B cell (primary cell): ENCODE measurements at regions not wholly inside any gene's neighbourhood (a gene's known extent, or its start where the extent isn't known, plus 50 kb on each side); places are given as distances from the start of the nearest gene placed in this dataset.

Experiments
- ATAC-seq: fragments of 200-7000 bp; cut with Tn5 transposase; one replicate; pipeline ENCODE4 v1.10.0; 2021; ENCODE audit warnings: low read depth, mild to moderate bottlenecking, moderate number of reproducible peaks, moderate library complexity
- CTCF ChIA-PET: fragments of 350-600 bp; sonication (Branson Sonifier 250); formaldehyde crosslinking; loops from one replicate; lab custom pipeline; 2021; ENCODE audit warnings: antibody characterized with exemption, inconsistent platforms; lab: Charles Lee
- POLR2A ChIA-PET: fragments of 350-600 bp; sonication (Branson Sonifier 250); formaldehyde crosslinking; loops from one replicate; lab custom pipeline; 2021; ENCODE audit warnings: antibody characterized with exemption; lab: Charles Lee
- DNase-seq: peaks from one replicate; pipeline ENCODE4 v3.0.0; 2013
- H2AFZ ChIP-seq: 2 replicates; pipeline ENCODE4 v1.6.1; 2012; ENCODE audit warnings: mild to moderate bottlenecking, low read depth, low read length; ENCODE audit not compliant: insufficient read depth, poor library complexity, severe bottlenecking
- H3K27ac ChIP-seq, 2 donors: 1 replicate in 1 of 2; 2 replicates in 1 of 2; pipeline ENCODE4 v1.5.1; 2012 to 2013; ENCODE audit warnings: low read length in 2 of 2, mild to moderate bottlenecking in 2 of 2, moderate library complexity in 1 of 2
- H3K27me3 ChIP-seq, 4 experiments: fragments of 200-600 bp in 1 of 4; sonication (generic) in 1 of 4; replicated peaks in 1 of 4; 1 replicate in 2 of 4; 2 replicates in 2 of 4; pipeline versions ENCODE4 v1.6.1 to v1.7.0; 2013 to 2016; ENCODE audit warnings: low read length in 3 of 4, mild to moderate bottlenecking in 2 of 4, mixed read lengths in 1 of 4, moderate library complexity in 1 of 4; ENCODE audit not compliant: insufficient read depth in 4 of 4, control insufficient read depth in 3 of 4; ENCODE audit errors: control extremely low read depth in 1 of 4
- H3K36me3 ChIP-seq, 2 experiments: replicated peaks in 1 of 2; 1 replicate in 1 of 2; 2 replicates in 1 of 2; pipeline versions ENCODE4 v1.6.1 to v1.7.1; 2013; ENCODE audit warnings: low read length in 1 of 2; ENCODE audit not compliant: insufficient read depth in 2 of 2, control insufficient read depth in 1 of 2; ENCODE audit errors: control extremely low read depth in 1 of 2, extremely low read depth in 1 of 2
- H3K4me1 ChIP-seq, 2 donors: fragments of 200-600 bp in 1 of 2; sonication (generic) in 1 of 2; 1 replicate in 1 of 2; 2 replicates in 1 of 2; pipeline versions ENCODE4 v1.5.1 to v1.6.1; 2013 to 2017; ENCODE audit warnings: low read length in 2 of 2; ENCODE audit not compliant: control insufficient read depth in 2 of 2, insufficient read depth in 2 of 2
- H3K4me2 ChIP-seq: replicated peaks from 2 replicates; pipeline ENCODE3; 2012; ENCODE audit warnings: mild to moderate bottlenecking, low read depth, low read length; ENCODE audit not compliant: poor library complexity, severe bottlenecking
- H3K4me3 ChIP-seq, 5 experiments: fragments of 200-600 bp in 1 of 5; sonication (generic) in 1 of 5; 1 replicate in 3 of 5; 2 replicates in 2 of 5; pipeline versions ENCODE4 v1.5.1 to v1.7.0; 2011 to 2016; ENCODE audit warnings: low read length in 4 of 5, mild to moderate bottlenecking in 4 of 5, low read depth in 2 of 5, control low read depth in 1 of 5, moderate library complexity in 1 of 5; ENCODE audit not compliant: insufficient read depth in 1 of 5; ENCODE audit errors: control extremely low read depth in 1 of 5, extremely low read depth in 1 of 5
- H3K79me2 ChIP-seq: fragments of 200-600 bp; sonication (generic); one replicate; pipeline ENCODE4 v1.6.0; 2016; ENCODE audit warnings: low read length; ENCODE audit not compliant: control insufficient read depth, insufficient read depth
- H3K9ac ChIP-seq: fragments of 200-600 bp; sonication (generic); 2 replicates; pipeline ENCODE4 v1.6.1; 2017; ENCODE audit warnings: mild to moderate bottlenecking, low read length, moderate library complexity
- H3K9me3 ChIP-seq, 3 donors: one replicate each; pipeline versions ENCODE4 v1.6.1 to v1.7.1; 2013; ENCODE audit warnings: low read length in 2 of 3; ENCODE audit not compliant: control insufficient read depth in 2 of 3, insufficient read depth in 1 of 3; ENCODE audit errors: control extremely low read depth in 1 of 3
- H4K20me1 ChIP-seq: 2 replicates; pipeline ENCODE4 v1.6.0; 2012; ENCODE audit warnings: mild to moderate bottlenecking, low read length; ENCODE audit not compliant: insufficient read depth, control insufficient read depth, poor library complexity, severe bottlenecking
- H3K27ac Mint-ChIP-seq: one replicate; pipeline ENCODE4 v1.8.0; 2021; ENCODE audit warnings: mixed read lengths
- H3K27me3 Mint-ChIP-seq: one replicate; pipeline ENCODE4 v1.8.0; 2021; ENCODE audit warnings: mixed read lengths
- H3K4me1 Mint-ChIP-seq: one replicate; pipeline ENCODE4 v1.8.0; 2021; ENCODE audit warnings: mixed read lengths
- H3K4me3 Mint-ChIP-seq: one replicate; pipeline ENCODE4 v1.8.0; 2021; ENCODE audit warnings: mixed read lengths
- H3K9me3 Mint-ChIP-seq: one replicate; pipeline ENCODE4 v1.8.0; 2022; ENCODE audit warnings: mixed read lengths; ENCODE audit not compliant: insufficient read depth
- EZH2 ChIP-seq: IDR thresholded peaks from 2 replicates; pipeline ENCODE4 v1.6.1; 2012; ENCODE audit warnings: borderline replicate concordance, low read depth, mild to moderate bottlenecking, moderate library complexity, low read length; ENCODE audit not compliant: insufficient read depth, poor library complexity, severe bottlenecking
- WGBS: methylation state at CpG from one replicate; pipeline ENCODE4 v1.1.5; 2013; ENCODE audit warnings: missing lambda C conversion rate; ENCODE audit not compliant: insufficient coverage; 5-methylcytosine and 5-hydroxymethylcytosine counted together
- intact Hi-C: fragments of 100-400 bp; cut with micrococcal nuclease; formaldehyde crosslinking; loops from one replicate; pipeline ENCODE4 v1.10.0; 2022
- TF ChIP-seq, protein P1 (sequence below): fragments of 200-600 bp; IDR thresholded peaks from one replicate; pipeline ENCODE4 v1.8.0; 2022; ENCODE audit warnings: antibody characterized with exemption, mild to moderate bottlenecking

DNA sequence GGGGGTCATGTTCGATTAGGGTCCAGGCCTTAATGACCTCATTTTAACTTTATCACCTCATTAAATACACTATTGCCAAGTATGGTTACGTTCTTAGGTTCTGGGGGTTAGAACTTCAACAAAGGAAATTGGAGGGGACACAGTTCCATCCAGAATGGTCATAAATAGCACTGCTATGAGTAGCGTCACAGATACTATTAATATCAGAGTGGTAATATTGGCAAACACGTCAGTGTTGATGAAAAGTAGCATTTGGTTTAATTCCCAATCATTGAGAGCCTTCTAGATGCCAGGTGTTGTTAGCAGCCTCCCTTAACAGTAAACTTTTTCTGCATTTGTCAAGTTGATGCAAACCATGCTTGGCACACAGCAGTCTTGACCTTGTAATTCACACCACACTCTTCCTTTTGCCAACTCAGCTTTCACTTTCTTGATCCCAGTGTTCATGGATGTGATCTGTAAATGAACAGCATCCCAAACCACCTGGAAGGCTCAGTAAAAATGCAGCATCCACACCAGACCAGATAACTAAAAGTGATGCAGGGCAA, 912.5 kb upstream of the TENM3 start:
- no peak overlapping the region for H3K27ac Mint-ChIP-seq
- CTCF ChIA-PET: no interaction called here
- Histone ChIP-seq H3K4me2 (no peak overlapping the region), H2AFZ (no peak overlapping the region), H3K4me1 (no peaks in the 10 kb centered on the region), H3K9me3 (no peaks in the 10 kb centered on the region), H4K20me1 (no peaks in the 10 kb centered on the region), H3K27ac (no peak overlapping the region), H3K79me2 (no peaks in the 10 kb centered on the region), H3K36me3 (no peaks in the 10 kb centered on the region), H3K9ac (no peak overlapping the region), H3K4me3 (no peak overlapping the region), H3K27me3 (no peaks in the 10 kb centered on the region)
- peaks cover 6% of the 10 kb centered on the region for H3K9me3 Mint-ChIP-seq
- POLR2A ChIA-PET: no interaction called here
- H3K4me1 Mint-ChIP-seq: no peaks in the 10 kb centered on the region
- TF ChIP-seq, protein P1, sequence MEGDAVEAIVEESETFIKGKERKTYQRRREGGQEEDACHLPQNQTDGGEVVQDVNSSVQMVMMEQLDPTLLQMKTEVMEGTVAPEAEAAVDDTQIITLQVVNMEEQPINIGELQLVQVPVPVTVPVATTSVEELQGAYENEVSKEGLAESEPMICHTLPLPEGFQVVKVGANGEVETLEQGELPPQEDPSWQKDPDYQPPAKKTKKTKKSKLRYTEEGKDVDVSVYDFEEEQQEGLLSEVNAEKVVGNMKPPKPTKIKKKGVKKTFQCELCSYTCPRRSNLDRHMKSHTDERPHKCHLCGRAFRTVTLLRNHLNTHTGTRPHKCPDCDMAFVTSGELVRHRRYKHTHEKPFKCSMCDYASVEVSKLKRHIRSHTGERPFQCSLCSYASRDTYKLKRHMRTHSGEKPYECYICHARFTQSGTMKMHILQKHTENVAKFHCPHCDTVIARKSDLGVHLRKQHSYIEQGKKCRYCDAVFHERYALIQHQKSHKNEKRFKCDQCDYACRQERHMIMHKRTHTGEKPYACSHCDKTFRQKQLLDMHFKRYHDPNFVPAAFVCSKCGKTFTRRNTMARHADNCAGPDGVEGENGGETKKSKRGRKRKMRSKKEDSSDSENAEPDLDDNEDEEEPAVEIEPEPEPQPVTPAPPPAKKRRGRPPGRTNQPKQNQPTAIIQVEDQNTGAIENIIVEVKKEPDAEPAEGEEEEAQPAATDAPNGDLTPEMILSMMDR: no peak
- TF ChIP-seq EZH2: no peak
- H3K27me3 Mint-ChIP-seq: no peaks in the 10 kb centered on the region
- H3K4me3 Mint-ChIP-seq: no peak overlapping the region
- intact Hi-C loops: no loop called here
- ATAC-seq: no peak
- no peak for DNase-seq
- 93% methylated on average over 2 of the region's 4 CpGs for WGBS

DNA sequence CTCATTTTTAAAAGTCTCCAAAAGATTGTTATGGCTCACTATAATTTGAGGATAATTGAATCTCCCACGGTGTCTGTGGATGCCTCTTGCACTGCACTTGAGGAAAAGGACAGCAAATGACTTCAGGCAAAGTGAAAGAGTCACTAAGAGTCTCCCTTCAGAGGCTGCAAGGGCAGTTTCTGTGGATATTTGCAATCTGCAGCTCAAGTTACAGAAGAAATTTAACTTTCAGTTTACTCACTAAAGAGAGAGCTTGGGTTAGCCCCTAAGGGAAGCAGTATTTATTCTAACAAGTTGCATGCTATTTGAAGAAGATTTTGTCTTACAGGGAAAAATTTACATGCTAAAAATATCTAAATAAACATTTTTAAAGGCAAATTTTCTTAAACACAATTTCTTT, 912.0 kb upstream of the TENM3 start:
- Mint-ChIP-seq H3K4me3 (no peak overlapping the region), H3K4me1 (no peaks in the 10 kb centered on the region), H3K27me3 (no peaks in the 10 kb centered on the region), H3K27ac (no peak overlapping the region), H3K9me3 (peaks cover 6% of the 10 kb centered on the region)
- Histone ChIP-seq H3K27ac (no peak overlapping the region), H3K79me2 (no peaks in the 10 kb centered on the region), H3K9ac (no peak overlapping the region), H3K36me3 (no peaks in the 10 kb centered on the region), H3K4me3 (no peak overlapping the region), H3K4me2 (no peak overlapping the region), H3K4me1 (no peaks in the 10 kb centered on the region), H4K20me1 (no peaks in the 10 kb centered on the region), H3K27me3 (no peaks in the 10 kb centered on the region), H3K9me3 (no peaks in the 10 kb centered on the region), H2AFZ (no peak overlapping the region)
- TF ChIP-seq, protein P1: no peak
- no peak for TF ChIP-seq EZH2
- intact Hi-C loops: no loop called here
- CTCF ChIA-PET: no interaction called here
- POLR2A ChIA-PET: no interaction called here
- WGBS: 50% methylated on average over 1 of the region's 1 CpG
- ATAC-seq: no peak
- no peak for DNase-seq
